Effector CD4-positive, alpha-beta T cell (primary cell): ENCODE measurements at regions not wholly inside any gene's neighbourhood (a gene's known extent, or its start where the extent isn't known, plus 50 kb on each side); places are given as distances from the start of the nearest gene placed in this dataset.

Source experiments
- DNase-seq: peaks from one replicate; pipeline ENCODE4 v3.0.0-alpha.2; 2020

DNA sequence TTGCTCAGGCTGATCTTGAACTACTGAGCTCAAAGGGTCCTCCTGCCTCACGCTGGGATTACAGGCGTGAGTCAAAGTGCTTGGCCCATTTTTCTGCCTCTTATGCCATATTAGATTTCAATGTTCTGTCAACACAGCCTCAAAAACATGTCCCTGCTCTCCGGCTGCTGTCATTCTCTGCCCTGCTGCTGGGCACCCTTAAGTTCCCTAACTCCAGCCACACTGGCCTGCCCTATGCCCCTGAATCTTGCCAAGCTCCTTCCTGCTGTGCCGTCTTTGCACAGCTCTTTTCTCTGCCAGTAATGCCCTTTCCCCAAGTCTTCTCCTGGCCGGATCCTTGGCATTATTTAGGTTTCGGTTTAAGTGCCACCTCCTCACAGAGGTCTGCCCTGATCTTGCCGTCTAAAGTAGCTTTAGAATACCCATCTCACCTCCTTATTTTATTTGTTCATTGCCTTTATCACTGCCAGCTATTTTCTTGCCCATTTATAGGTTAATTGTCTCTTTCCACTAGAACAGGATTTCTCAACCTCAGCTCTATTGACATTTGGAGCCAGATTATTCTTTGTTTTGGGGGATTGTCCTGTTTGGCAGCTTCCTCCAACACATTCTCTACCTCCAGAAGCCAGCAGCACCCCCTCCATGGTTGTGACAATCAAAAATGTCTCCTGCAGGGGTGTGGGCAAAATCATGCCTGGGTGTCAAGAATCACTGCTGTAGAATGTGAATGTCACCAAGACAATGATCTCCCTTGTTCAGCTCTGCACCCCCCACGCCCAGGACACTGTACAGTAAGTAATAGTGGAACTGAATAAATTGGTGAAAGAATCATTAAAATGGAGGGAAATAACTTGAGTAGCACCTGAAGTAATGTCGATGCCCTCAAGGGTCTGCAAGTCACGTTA lies 168.2 kb downstream of the CYLD start:
- no peak for DNase-seq

DNA sequence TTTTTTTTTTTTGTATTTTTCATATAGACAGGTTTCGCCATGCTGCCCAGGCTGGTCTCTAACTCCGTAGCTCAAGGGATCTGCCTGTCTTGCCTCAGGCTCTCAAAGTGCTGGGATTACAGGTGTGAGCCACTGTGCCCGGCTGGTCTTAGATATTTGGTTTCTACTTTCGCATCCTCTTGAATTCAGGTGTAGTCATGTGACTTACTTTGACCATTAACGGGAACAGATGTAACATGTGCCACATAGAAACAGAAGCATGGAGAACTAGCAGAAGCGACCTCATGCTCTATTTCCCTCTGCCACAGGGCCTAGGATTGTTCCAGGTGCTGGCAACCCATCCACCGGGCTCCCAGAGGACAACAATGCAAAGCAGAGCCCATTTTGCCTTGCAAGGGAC lies 166.6 kb downstream of the CYLD start:
- DNase-seq, result no peak

DNA sequence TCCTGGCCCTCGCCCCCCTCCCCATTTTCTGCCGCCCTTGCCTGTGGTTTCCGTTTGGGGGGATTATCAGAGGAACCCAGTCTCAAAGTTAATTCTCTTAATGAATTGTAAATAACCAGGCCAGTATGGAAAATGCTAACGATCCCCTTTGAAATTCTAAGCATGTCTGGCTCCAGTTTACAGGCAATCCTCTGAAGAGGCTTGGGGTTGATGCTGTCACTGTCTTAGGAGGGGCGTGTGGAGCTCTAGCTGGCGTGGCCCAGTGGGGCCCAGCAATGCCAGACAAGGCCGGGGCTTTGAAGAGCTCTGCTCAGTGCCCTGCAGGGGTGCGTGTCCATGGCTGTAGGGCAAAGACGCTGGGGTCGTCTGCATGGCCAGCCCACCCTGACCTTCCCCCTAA lies 164.6 kb downstream of the CYLD start:
- no peak for DNase-seq

DNA sequence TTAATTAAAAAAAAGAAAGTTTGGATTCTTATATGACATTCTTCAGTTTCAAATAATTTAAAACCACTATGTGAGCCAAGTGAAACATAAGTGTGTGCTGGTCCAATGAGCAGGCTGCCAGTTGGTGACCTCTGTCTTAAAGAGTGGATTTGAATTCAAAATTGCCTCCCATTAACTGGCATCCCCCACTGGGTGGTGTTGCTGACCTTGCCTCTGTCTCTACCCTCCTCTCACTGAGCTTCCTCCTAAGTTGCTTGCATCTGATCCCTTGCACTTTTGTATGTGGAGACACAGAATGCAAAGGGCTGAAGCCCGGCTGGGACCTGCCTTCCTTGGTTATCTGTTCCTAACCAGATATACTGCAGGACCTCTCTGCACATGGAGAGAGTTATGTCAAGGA lies 160.6 kb downstream of the CYLD start:
- no peak for DNase-seq

DNA sequence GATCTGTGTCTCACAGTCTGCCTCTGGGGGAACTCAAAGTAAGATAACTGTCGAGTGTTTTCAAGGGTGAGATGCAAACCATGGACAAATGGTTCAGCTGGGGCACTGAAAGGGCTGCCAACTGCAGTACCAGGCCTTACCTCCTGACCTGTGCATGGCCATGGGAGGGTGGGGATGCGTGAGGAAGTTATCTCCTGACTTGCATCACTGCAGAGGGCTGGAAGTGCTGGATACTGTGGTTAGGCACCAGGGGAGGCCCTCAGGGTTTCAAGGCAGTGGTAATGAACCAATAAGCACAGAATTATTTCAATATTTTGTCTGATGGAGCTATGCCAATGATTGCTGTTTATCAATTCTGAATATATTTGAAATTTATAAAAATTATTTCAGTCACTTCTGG lies 159.2 kb downstream of the CYLD start:
- no peak for DNase-seq

DNA sequence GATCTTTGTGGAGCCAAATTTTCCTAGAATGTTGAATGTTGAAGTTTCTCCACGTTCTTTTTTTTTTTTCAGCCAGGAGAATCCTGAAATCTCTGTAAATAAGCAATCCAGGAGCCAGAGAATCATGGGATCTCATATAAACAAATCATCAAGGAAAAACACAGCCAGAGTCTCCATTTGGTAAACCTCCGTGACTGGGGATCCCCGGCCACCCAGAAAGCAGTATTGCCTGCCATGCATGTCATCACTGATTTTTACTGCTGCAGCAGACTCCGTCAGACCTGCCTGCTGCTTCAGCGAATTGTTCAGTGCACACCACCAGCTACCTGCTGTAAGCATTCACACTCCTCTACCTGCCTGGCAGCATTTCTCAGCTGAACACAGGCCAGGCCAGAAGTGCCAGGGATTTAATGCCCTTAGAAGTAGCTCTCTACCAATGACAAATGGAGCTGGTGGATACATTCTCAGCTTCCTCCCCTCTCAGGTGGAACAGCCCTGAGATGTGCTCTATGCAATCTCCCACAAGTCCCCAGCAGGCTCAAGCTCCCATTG lies 158.6 kb downstream of the CYLD start:
- DNase-seq, result no peak

DNA sequence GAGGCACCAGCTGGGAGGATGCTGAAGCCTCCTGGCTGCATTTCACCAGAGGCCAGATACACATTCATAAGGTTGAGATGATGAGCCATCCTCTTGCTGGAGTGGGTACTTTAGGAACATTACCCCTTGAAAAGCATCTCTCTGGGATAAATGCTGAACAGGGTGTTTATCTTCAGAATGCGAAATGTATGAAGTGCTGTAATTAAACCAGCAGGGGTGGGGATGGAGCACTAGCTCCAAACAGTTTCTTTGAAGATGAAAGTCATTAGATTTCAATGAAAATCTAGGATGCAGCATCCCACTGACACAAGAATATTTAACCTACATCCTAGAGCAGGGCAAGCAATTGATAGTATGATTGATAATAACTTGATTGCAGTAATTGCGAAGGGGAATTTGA lies 158.1 kb downstream of the CYLD start:
- DNase-seq, result no peak

DNA sequence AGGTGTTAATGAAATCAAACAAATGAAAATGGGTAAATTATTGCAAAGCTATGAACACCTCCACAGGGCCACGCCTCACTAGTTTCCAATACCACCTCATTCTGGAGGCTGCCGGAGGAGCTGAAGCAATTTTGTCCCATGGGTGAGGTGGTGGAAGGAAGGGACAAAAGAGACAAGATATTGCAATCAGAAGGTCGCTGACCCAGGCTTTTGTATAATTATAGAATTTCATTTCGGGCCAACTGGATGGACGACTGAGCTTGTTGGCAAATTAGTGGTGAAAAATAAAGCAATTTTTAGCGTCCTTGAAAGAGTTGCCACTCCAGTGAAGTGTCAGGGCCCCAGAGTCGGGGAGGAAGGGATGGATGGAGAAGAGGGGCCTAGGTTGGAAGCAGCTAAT lies 147.9 kb downstream of the CYLD start:
- no peak for DNase-seq

DNA sequence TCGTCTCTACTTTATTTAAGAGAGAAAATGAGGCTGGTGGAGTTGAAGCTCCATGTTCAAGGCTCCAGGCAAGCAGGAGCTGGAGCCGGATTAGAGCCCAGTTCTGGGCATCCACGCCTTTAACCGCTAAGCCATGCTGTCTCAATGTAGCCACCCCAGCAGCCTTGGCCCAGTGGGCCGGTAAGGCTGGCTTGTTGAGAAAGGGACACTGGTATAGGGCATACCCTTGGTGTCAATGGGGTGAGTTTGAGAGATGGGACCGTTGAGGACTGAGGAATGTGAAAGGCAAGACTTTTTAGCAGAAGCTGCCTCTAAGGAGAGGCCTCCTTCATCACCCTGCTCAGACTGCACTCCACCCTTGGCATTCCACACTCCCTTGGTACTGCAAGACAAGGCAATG lies 147.4 kb downstream of the CYLD start:
- DNase-seq, result no peak

DNA sequence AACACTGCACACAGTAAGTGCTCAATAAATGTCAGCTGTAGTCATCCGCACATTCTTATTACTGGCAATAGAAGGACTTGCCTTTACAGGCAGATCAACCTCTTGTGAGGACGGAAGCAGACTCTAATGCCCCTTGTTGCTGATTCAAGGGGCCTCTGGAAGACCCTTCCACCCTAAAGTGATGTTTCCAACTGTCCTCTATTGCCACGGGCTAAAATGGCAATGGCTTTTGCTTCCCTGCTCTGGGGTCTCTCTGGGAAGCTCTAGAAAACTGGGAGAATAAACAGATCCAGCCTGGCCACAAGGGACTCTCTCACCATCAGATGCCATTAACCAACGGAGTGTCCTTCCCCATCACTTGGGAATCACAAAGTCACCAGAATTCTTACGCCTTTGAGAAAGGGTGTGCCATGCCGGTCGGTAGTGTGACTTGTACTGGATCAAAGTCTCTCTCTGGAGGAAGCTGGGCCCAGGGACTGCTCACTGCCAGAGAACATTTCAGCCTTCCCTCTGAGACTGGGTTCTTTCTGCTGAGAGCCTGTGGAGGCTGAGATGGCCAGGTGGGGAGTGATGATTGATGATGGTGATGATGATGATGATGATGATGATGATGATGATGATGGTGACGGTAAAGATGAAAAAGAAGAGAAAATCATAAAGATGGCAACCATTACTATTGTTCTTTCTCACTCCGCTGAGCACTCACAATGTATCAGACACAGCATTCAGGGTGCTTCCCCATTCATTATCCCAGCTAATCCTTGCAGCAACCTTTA lies 146.8 kb downstream of the CYLD start:
- DNase-seq, result no peak

DNA sequence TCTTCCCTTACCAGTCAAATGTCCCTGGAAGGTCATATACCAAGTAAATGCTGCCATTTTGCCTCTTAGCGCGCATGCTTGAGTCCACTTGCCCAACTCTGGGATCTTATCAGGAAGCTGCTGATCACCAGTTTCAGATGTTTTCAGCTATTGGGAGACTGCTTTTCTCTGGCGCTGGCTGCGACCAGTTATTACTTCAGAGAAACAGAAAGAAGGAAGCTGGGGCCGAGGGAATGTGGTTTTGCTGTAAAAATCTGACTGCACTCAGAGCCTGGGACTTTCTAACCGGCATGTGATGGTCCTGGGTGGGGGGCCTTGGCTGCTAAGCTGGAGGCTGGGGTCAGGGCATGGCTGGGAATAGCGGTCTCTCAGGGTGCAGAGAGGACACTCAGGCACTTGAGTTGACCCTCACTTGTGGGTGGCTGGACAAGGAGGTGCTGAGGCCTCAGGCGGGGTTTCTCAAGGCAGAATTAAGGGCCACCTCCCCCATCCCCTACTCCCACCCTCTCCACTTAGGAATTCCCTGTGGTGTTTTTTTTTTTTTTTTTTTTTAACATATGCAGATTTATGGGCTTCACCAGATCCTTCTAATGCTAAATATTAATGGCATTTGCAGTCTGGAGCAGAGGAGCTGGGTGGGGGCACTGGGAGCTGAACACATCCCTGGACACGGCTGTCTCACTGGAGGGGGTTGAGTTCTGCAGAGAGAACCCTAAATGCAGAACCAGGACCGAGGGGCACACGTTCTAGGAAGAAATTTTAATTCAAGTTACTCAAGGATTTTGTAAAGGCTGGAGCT lies 145.8 kb downstream of the CYLD start:
- no peak for DNase-seq

DNA sequence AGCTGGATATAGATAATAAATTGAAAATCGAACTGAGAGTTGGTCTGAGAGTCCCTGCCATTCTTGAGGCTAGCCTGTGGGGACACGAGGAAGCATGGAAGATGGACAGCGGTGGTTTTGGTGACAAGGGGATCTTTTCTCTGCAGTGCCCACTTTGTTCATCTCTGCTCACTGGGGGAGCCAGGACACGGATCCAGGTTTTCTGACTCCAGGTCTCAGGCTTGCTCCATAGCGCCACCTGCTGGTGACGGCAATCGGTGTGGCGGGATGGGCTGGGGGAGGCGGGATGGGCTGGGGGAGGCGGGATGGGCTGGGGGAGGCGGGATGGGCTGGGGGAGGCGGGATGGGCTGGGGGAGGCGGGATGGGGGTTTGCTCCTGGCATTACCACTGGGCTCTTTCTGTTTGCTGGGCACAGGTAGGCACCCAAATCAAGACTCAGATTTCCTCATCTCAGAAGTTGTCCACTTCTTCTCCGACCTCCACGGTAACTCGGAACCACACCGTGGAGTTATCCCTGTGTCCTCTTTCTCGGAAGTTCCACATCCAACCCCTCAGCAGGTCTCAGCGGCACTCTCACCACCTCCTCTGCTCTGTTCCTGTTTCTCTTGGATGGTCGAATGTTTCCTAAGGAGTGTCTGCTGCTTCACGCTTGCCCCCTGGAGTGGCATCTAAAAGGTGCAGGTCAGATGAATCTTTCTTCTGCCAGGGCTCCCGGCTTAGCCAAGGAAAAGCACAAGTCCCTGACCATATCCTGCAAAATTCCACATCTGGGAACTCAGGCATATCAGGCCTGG lies 142.4 kb downstream of the CYLD start:
- DNase-seq, result peak; percentile 7

DNA sequence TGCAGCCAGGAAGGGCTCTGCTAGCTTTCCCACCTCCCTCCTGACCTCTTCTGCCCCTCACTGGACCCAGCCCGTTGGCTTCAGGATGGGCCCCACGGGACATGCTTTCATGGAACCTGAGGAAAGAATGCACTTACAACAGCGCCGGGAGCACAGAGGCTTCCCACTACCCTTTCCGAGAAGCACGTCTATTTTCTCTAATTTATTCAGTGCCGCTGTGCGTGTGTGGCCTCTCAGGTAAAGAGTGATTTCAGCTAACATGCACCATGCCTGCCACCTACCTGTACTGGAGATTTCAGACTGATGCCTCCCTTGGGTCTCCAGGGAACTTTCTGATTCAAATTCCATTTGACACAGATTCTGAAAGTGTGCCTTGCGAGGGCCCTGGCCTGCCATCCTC lies 140.1 kb downstream of the CYLD start:
- DNase-seq, result no peak

DNA sequence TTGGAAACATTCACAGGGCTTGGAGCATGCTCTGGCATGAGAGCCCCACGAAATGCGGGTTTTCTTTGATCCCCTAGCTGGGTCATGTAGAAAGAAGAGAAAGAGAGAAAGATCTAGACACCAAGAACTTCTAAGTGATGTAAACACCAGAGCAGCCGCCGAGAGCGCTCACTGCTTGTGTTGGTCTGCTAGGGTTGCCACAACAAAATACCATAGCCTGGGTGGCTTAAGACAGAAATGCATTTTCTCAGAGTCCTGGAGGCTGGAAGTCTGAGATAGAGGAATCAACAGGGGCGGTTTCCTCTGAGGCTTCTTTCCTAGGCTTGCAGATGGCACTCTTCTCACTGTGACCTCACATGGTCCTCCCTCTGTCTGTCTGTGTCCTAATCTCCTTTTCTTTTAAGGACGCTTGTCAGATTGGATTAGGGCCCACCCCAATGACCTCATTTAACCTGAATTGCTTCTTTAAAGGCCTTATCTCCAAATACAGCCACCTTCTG lies 139.5 kb downstream of the CYLD start:
- DNase-seq, result no peak

DNA sequence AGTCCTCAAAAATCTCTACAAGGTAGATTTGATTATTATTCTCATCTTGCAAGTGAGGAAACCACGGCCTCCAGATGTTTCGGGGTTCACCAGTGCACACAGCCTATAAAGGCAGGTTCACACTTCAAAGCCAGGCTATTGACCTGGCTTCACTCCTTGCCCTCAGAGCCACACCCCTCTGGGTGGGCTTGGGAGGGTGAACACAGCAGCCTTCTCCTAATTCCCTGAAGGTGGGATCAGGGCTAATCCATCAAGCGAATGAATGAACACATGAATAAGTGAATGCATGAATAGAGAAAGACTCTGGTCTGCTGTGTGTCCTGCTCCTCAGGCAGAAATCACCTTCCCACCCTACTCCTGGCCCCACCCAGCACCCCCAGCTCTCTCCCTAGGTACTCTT lies 139.0 kb downstream of the CYLD start:
- DNase-seq, result no peak

DNA sequence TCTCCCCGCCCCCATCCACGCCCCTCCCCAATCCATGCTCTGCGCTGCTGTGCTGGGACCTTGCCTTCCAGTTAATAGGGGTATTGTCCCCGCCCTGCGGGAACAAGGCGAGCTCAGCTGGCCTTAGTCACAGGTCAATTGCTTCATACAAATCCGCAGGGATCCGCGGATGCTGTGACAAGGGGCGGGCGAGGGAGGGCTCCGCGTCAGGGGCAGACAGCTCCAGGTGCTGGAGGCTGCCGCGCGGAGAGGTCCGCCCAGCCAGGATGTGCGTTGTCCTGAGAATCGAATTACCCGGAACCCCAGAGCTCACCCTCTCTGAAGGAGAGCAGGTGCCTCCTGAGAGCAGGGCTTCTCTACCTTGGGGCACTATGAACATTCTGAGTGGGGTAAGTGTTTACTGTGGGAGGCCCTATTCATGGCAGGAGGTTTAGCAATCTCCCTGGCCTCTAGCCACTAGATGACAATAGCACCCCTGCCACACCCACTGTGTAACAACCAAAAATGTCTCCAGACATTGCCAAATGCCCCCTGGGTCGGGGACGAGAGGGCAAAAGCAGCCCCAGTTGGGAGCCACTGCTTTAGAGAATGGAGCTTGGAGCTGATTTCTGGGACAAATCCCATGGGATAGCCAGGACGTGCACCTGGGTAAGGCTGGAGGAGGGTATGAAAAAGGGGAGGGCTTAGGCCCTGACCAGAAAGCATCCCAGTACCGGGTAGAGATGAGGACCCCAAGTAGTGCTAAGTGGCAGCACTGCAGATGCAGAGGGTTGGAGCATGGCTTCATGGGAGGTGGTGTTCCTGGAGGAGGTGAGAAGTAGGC lies 138.2 kb downstream of the CYLD start:
- no peak for DNase-seq

DNA sequence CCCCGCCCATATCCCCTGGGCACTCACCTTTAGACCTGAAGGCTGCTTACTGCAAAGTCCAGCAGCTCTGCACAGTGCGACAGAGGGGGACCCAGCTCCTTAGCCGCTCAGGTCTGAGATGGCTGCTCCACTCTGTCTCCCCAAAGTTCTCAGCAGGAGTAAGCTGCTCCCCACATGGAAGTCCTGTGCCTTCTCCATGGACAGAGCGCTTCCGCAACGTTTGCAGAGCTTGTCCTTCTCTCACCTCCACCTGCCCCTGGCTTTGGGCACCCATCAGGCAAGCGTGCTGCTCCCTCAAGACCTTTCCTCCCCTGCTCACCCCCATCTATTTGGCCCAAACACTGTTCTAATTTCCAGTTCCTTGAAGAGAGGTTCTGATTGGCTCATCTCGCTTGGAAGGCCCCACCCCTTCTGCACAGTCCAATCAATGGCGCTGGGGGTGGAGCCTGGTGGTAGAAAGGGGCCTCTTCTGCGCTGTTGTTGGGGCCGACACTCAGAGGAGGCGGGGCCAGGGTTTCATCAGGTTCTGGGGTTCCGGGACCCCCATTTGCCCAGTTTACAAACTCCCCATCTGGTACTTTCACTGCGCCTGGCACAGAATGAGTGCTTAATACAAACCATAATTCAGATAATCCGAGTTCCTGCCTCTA lies 137.2 kb downstream of the CYLD start:
- no peak for DNase-seq

DNA sequence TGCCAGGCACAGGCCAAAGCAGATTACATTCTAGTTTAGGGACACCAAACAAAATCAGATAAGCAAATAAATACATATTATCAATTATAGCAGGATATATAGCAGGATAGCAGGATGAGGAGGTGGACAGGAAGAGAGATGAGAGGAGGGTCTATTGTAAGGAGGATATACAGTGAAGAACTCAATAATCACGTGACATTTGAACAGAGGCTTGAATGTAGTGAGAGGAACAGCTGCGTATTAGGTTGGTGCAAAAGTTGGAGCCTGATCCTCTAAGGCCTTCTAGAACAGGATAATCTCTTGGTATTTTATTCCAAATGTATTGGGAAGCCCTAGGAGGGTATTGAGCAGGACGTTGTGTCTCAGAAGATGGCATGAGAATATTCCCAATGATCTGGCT lies 136.7 kb downstream of the CYLD start:
- DNase-seq, result no peak

DNA sequence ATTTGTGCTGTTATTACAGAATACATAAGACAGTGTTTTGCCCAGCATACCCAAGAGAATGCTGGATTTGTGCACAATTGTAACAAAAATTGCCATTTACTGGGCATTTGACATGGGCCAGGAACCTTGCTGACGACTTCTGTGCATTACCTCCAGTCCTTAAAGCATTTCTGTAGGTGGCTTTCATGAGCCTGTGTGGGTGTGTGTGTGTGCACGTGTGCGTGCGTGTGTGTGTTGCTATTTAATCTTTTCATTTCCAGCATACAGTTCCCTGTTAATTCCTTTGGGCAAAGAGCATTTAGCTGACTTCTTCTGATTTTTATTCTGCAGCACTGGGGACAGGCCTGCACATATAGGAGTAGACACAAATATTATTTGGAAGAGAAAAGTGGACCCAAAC lies 134.4 kb downstream of the CYLD start:
- DNase-seq, result no peak

DNA sequence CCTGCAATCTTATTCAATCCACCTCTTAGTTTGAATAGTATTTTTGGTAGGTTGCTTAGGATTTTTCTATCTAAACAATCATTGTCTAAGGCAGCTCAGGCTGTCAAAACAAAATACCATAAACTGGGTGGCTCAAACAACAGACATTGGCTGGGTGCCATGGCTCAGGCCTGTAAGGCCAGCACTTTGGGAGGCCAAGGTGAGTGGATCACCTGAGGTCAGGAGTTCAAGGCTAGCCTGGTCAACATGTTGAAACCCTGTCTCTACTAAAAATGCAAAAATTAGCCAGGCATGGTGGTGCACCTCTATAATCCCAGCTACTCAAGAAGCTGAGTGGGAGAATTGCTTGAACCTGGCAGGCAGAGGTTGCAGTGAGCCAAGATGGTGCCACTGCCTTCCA lies 126.7 kb downstream of the CYLD start:
- DNase-seq, result no peak

DNA sequence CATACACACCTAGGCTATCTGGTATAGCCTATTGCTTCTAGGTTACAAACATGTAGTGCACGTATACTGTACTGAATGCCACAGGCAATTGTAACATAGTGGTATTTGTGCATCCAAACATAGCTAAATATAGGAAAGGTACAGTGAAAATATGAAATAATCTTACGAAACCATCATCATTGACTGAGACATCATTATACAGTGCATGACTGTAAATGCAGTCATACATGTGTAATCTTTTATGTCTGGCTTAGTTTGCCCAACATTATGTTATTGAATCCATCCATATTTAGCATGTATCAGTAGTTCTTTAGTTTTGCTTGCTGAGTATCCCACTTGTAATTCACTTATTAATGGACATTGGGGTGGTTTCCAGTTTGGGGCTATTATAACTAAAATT lies 124.9 kb downstream of the CYLD start:
- DNase-seq, result no peak
